ENCODE measurements at regions not wholly inside any gene's neighbourhood (a gene's known extent, or its start where the extent isn't known, plus 50 kb on each side); places are given as distances from the start of the nearest gene placed in this dataset.

GRCh38 chr16:79426663-79427062 lies 173.9 kb downstream of the MAF start:
- no peak overlapping the region for H3K27ac ChIP-seq (ENCODE audit: low read depth, low read length)
- no peak overlapping the region for H3K14ac ChIP-seq (ENCODE audit: low read length)
- H3K9ac ChIP-seq (ENCODE audit: low read length) = no peak overlapping the region
- H2BK5ac ChIP-seq (ENCODE audit: low read depth, low read length, poor library complexity) = no peak overlapping the region
- no peaks in the 10 kb centered on the region for H3K79me2 ChIP-seq (ENCODE audit: control insufficient read depth, insufficient read depth, low read length, poor library complexity)
- WGBS (ENCODE audit: extremely low coverage, insufficient coverage, insufficient read length) = no CpG with 5 or more reads among the region's 6 CpGs
- H3K4me1 ChIP-seq (ENCODE audit: control insufficient read depth in 1 of 2, insufficient read depth in 2 of 2, low read length in 2 of 2) = no peaks in the 10 kb centered on the region
- no peak overlapping the region for H3K4me2 ChIP-seq (ENCODE audit: low read length)
- no peak overlapping the region for H4K12ac ChIP-seq (ENCODE audit: low read depth, low read length)
- no peak overlapping the region for H2AK5ac ChIP-seq (ENCODE audit: low read length)
- no peak overlapping the region for H4K91ac ChIP-seq (ENCODE audit: low read depth, low read length)
- no peak overlapping the region for H4K8ac ChIP-seq (ENCODE audit: low read depth, low read length)
- DNase-seq = no peak
- H3K23ac ChIP-seq (ENCODE audit: low read length) = no peak overlapping the region
- no peak overlapping the region for H3K18ac ChIP-seq (ENCODE audit: low read length)
- H2AFZ ChIP-seq (ENCODE audit: insufficient read depth, low read length, poor library complexity) = no peak overlapping the region
- H3K36me3 ChIP-seq (ENCODE audit: control insufficient read depth in 1 of 2, insufficient read depth in 2 of 2, low read length in 2 of 2) = no peaks in the 10 kb centered on the region
- H2BK120ac ChIP-seq (ENCODE audit: insufficient read depth, low read length, poor library complexity) = no peak overlapping the region
- H3K9me3 ChIP-seq (ENCODE audit: insufficient read depth, low read depth, low read length) = no peaks in the 10 kb centered on the region
- no peak overlapping the region for H3K4ac ChIP-seq (ENCODE audit: low read depth, low read length)
- no peaks in the 10 kb centered on the region for H3K79me1 ChIP-seq (ENCODE audit: low read length)
- H3K27me3 ChIP-seq (ENCODE audit: insufficient read depth, low read length) = no peaks in the 10 kb centered on the region
- no peak overlapping the region for H2BK12ac ChIP-seq (ENCODE audit: low read length)
- H3K4me3 ChIP-seq (ENCODE audit: low read depth, low read length) = no peak overlapping the region

DNA sequence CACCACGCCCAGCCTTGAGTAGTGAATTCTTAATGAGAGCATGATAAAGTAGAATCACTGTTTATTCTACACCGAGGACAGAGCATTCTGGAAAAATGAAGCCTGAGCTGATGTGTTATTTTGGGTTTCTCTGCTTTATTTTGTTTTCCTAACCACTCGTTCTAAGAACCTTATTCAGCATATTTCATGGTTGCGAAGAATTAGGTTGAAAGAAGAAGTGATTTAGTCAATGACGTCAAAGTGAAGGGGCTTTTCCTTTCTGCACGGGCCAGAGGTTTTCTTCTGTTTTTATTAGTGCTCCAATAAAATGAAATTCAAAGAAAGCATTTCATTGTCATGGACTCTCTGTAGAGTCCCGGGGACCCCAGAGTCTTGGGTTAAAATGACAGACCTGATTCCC lies 178.5 kb downstream of the MAF start:
- Histone ChIP-seq H3K4me2 (ENCODE audit: low read length) (no peak overlapping the region), H2BK5ac (ENCODE audit: low read depth, low read length, poor library complexity) (no peak overlapping the region), H3K9ac (ENCODE audit: low read length) (no peak overlapping the region), H3K79me1 (ENCODE audit: low read length) (no peaks in the 10 kb centered on the region), H3K18ac (ENCODE audit: low read length) (no peak overlapping the region), H3K23ac (ENCODE audit: low read length) (no peak overlapping the region), H3K14ac (ENCODE audit: low read length) (no peak overlapping the region), H3K4ac (ENCODE audit: low read depth, low read length) (no peak overlapping the region), H3K4me3 (ENCODE audit: low read depth, low read length) (no peak overlapping the region), H3K36me3 (ENCODE audit: control insufficient read depth in 1 of 2, insufficient read depth in 2 of 2, low read length in 2 of 2) (no peaks in the 10 kb centered on the region), H4K91ac (ENCODE audit: low read depth, low read length) (no peak overlapping the region), H2AFZ (ENCODE audit: insufficient read depth, low read length, poor library complexity) (no peak overlapping the region), H3K79me2 (ENCODE audit: control insufficient read depth, insufficient read depth, low read length, poor library complexity) (no peaks in the 10 kb centered on the region), H2BK120ac (ENCODE audit: insufficient read depth, low read length, poor library complexity) (no peak overlapping the region), H3K4me1 (ENCODE audit: control insufficient read depth in 1 of 2, insufficient read depth in 2 of 2, low read length in 2 of 2) (no peaks in the 10 kb centered on the region), H2BK12ac (ENCODE audit: low read length) (no peak overlapping the region), H3K9me3 (ENCODE audit: insufficient read depth, low read depth, low read length) (no peaks in the 10 kb centered on the region), H4K8ac (ENCODE audit: low read depth, low read length) (no peak overlapping the region), H4K12ac (ENCODE audit: low read depth, low read length) (no peak overlapping the region), H3K27ac (ENCODE audit: low read depth, low read length) (no peak overlapping the region), H3K27me3 (ENCODE audit: insufficient read depth, low read length) (no peaks in the 10 kb centered on the region), H2AK5ac (ENCODE audit: low read length) (no peak overlapping the region)
- peak in 1 of 2 donors; percentile 12 for DNase-seq
- WGBS (ENCODE audit: extremely low coverage, insufficient coverage, insufficient read length) = no CpG with 5 or more reads among the region's 7 CpGs

DNA sequence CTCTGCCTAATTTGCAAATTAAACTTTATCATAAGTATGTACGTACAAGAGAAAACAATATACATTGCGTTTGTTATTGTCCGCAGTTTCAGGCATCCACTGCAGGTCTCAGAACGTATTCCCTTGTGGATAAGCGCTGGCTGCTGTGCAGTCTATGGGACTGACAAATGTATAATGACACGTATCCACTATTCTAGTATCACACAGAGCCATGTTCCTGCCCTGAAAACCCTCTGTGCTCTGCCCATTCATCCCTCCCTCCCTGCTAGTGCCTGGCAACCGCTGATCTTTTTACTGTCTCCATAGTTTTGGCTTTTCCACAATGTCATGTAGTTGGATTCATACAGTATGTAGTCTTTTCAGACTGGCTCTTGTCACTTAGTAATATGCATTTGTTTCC lies 179.4 kb downstream of the MAF start:
- H3K79me1 ChIP-seq (ENCODE audit: low read length) = no peaks in the 10 kb centered on the region
- no peak overlapping the region for H3K4ac ChIP-seq (ENCODE audit: low read depth, low read length)
- H2AK5ac ChIP-seq (ENCODE audit: low read length) = no peak overlapping the region
- H3K27me3 ChIP-seq (ENCODE audit: insufficient read depth, low read length) = no peaks in the 10 kb centered on the region
- no peak for DNase-seq
- no peaks in the 10 kb centered on the region for H3K9me3 ChIP-seq (ENCODE audit: insufficient read depth, low read depth, low read length)
- no peak overlapping the region for H2AFZ ChIP-seq (ENCODE audit: insufficient read depth, low read length, poor library complexity)
- H3K9ac ChIP-seq (ENCODE audit: low read length) = no peak overlapping the region
- H2BK12ac ChIP-seq (ENCODE audit: low read length) = no peak overlapping the region
- no peak overlapping the region for H2BK5ac ChIP-seq (ENCODE audit: low read depth, low read length, poor library complexity)
- no peak overlapping the region for H3K27ac ChIP-seq (ENCODE audit: low read depth, low read length)
- no peak overlapping the region for H3K18ac ChIP-seq (ENCODE audit: low read length)
- no peak overlapping the region for H4K12ac ChIP-seq (ENCODE audit: low read depth, low read length)
- H3K23ac ChIP-seq (ENCODE audit: low read length) = no peak overlapping the region
- H3K4me2 ChIP-seq (ENCODE audit: low read length) = no peak overlapping the region
- H3K36me3 ChIP-seq (ENCODE audit: control insufficient read depth in 1 of 2, insufficient read depth in 2 of 2, low read length in 2 of 2) = no peaks in the 10 kb centered on the region
- no CpG with 5 or more reads among the region's 7 CpGs for WGBS (ENCODE audit: extremely low coverage, insufficient coverage, insufficient read length)
- H3K14ac ChIP-seq (ENCODE audit: low read length) = no peak overlapping the region
- H2BK120ac ChIP-seq (ENCODE audit: insufficient read depth, low read length, poor library complexity) = no peak overlapping the region
- no peaks in the 10 kb centered on the region for H3K79me2 ChIP-seq (ENCODE audit: control insufficient read depth, insufficient read depth, low read length, poor library complexity)
- no peak overlapping the region for H3K4me3 ChIP-seq (ENCODE audit: low read depth, low read length)
- H4K8ac ChIP-seq (ENCODE audit: low read depth, low read length) = no peak overlapping the region
- H4K91ac ChIP-seq (ENCODE audit: low read depth, low read length) = no peak overlapping the region
- no peaks in the 10 kb centered on the region for H3K4me1 ChIP-seq (ENCODE audit: control insufficient read depth in 1 of 2, insufficient read depth in 2 of 2, low read length in 2 of 2)

GRCh38 chr16:79420493-79420892 lies 180.0 kb downstream of the MAF start:
- Histone ChIP-seq H3K18ac (ENCODE audit: low read length) (no peak overlapping the region), H4K8ac (ENCODE audit: low read depth, low read length) (no peak overlapping the region), H2BK120ac (ENCODE audit: insufficient read depth, low read length, poor library complexity) (no peak overlapping the region), H3K9me3 (ENCODE audit: insufficient read depth, low read depth, low read length) (no peaks in the 10 kb centered on the region), H3K27ac (ENCODE audit: low read depth, low read length) (no peak overlapping the region), H2AFZ (ENCODE audit: insufficient read depth, low read length, poor library complexity) (no peak overlapping the region), H3K14ac (ENCODE audit: low read length) (no peak overlapping the region), H3K79me2 (ENCODE audit: control insufficient read depth, insufficient read depth, low read length, poor library complexity) (no peaks in the 10 kb centered on the region), H2AK5ac (ENCODE audit: low read length) (no peak overlapping the region), H3K23ac (ENCODE audit: low read length) (no peak overlapping the region), H4K12ac (ENCODE audit: low read depth, low read length) (no peak overlapping the region), H3K4me2 (ENCODE audit: low read length) (no peak overlapping the region), H2BK12ac (ENCODE audit: low read length) (no peak overlapping the region), H3K36me3 (ENCODE audit: control insufficient read depth in 1 of 2, insufficient read depth in 2 of 2, low read length in 2 of 2) (no peaks in the 10 kb centered on the region), H3K4me3 (ENCODE audit: low read depth, low read length) (no peak overlapping the region), H3K27me3 (ENCODE audit: insufficient read depth, low read length) (no peaks in the 10 kb centered on the region), H3K9ac (ENCODE audit: low read length) (no peak overlapping the region), H3K4ac (ENCODE audit: low read depth, low read length) (no peak overlapping the region), H4K91ac (ENCODE audit: low read depth, low read length) (no peak overlapping the region), H2BK5ac (ENCODE audit: low read depth, low read length, poor library complexity) (no peak overlapping the region), H3K79me1 (ENCODE audit: low read length) (no peaks in the 10 kb centered on the region), H3K4me1 (ENCODE audit: control insufficient read depth in 1 of 2, insufficient read depth in 2 of 2, low read length in 2 of 2) (no peaks in the 10 kb centered on the region)
- WGBS (ENCODE audit: extremely low coverage, insufficient coverage, insufficient read length) = no CpG with 5 or more reads among the region's 13 CpGs
- no peak for DNase-seq

Measured in trophoblast cell (in vitro differentiated cells and primary cell).